IPS-15b (cell line): ENCODE measurements at regions not wholly inside any gene's neighbourhood (a gene's known extent, or its start where the extent isn't known, plus 50 kb on each side); places are given as distances from the start of the nearest gene placed in this dataset.

Experiments
- H3K27me3 ChIP-seq: one replicate; pipeline ENCODE4 v1.6.1; 2013; ENCODE audit warnings: low read length; ENCODE audit not compliant: control insufficient read depth, insufficient read depth
- H3K36me3 ChIP-seq: one replicate; pipeline ENCODE4 v1.6.1; 2013; ENCODE audit warnings: low read length; ENCODE audit not compliant: control insufficient read depth, insufficient read depth
- H3K4me1 ChIP-seq: one replicate; pipeline ENCODE4 v1.6.1; 2013; ENCODE audit warnings: mild to moderate bottlenecking, low read length; ENCODE audit not compliant: control insufficient read depth, insufficient read depth
- H3K4me3 ChIP-seq: one replicate; pipeline ENCODE4 v1.5.1; 2013; ENCODE audit warnings: low read depth, low read length
- H3K9ac ChIP-seq: one replicate; pipeline ENCODE4 v1.6.1; 2013; ENCODE audit warnings: low read depth, mild to moderate bottlenecking, low read length
- H3K9me3 ChIP-seq: one replicate; pipeline ENCODE4 v1.6.1; 2013; ENCODE audit warnings: mild to moderate bottlenecking, low read length; ENCODE audit not compliant: control insufficient read depth, insufficient read depth

DNA sequence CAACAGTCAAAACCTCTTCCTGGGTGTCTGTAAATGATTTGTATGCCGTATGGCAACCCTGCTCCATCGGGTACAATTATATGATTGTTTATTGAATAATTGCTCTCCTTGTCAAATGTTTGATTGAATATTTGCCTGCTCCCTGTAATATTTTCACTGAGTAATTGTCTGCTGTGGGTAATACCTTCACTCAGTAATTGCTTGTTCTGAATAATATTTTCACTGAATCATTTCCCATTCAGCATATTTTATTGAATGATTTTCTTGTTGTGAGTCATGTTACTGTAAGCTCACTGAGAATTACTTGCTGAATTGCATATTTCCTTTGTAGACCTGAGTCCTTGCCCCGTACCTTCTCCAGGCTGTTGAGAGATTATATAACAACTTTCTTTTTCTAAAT is 535.2 kb downstream of the METTL4 start:
- Histone ChIP-seq H3K27me3 (no peaks in the 10 kb centered on the region), H3K9me3 (no peaks in the 10 kb centered on the region), H3K36me3 (no peaks in the 10 kb centered on the region), H3K4me1 (no peaks in the 10 kb centered on the region), H3K9ac (no peak overlapping the region), H3K4me3 (no peak overlapping the region)

DNA sequence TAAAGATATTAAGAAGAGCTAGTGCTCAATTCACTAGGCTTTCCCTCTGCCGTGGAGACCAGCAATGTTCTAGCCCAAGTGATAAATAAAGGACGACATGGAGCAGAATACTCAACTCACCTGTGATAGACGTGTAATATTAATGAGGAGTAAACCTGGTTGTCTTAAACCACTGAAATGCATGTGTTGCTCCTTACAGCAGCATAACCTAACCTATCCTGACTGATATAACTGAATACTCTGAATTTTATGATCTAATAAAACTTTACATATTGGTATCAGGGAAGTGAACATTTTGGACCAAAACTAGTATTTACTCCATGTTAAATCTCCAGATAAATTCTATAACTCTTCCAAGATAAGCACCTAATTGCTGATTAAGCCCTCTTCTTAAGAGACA is 531.0 kb downstream of the METTL4 start:
- H3K9ac ChIP-seq: no peak overlapping the region
- no peaks in the 10 kb centered on the region for H3K4me1 ChIP-seq
- no peaks in the 10 kb centered on the region for H3K36me3 ChIP-seq
- no peak overlapping the region for H3K4me3 ChIP-seq
- H3K27me3 ChIP-seq: no peaks in the 10 kb centered on the region
- no peaks in the 10 kb centered on the region for H3K9me3 ChIP-seq

DNA sequence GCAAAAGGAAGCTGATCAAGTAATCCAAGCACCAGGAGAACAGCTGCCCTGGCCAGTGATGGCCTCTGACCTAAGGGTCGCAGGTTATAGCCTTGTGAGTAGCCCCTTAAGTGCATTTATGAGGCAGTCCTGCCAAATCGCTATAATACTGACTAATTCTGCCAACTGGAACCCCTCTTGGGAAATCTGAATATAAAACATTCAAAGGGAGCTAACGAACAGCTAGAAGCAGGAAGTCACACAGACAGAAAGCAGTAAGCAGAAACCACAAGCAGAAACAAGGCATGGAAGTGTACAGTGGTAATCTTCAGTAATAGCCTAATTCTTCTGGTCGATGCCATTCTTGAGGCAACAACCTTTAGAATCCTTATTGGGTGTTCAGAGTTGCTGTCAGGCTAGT is 521.3 kb downstream of the METTL4 start:
- Histone ChIP-seq H3K4me3 (no peak overlapping the region), H3K9ac (no peak overlapping the region), H3K27me3 (no peaks in the 10 kb centered on the region), H3K36me3 (no peaks in the 10 kb centered on the region), H3K4me1 (no peaks in the 10 kb centered on the region), H3K9me3 (no peaks in the 10 kb centered on the region)

DNA sequence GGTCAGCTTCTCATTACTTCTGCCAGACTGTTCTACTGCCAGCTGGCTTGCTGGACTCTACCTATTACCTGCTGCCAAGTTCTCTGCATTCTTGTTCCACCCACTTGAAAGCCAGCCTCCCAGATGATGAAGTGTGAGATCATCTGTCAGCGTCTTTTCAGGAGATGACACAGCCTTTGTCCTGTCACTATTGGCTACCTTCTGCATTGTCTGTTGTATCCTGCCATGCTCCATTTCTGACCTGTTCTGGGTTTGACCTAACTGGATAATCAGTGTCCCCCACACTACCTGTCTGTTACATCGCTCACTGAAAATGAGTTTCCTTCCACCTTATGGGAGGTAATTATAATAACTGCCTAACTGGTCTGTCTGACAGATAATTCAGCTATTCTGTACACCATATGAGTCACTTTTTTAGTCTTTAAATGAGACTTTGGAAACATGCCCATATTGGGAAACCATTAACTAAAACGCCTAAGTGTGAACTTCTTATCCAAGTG is 520.6 kb downstream of the METTL4 start:
- no peak overlapping the region for H3K4me3 ChIP-seq
- no peaks in the 10 kb centered on the region for H3K4me1 ChIP-seq
- H3K9ac ChIP-seq: no peak overlapping the region
- no peaks in the 10 kb centered on the region for H3K27me3 ChIP-seq
- no peaks in the 10 kb centered on the region for H3K36me3 ChIP-seq
- H3K9me3 ChIP-seq: no peaks in the 10 kb centered on the region

DNA sequence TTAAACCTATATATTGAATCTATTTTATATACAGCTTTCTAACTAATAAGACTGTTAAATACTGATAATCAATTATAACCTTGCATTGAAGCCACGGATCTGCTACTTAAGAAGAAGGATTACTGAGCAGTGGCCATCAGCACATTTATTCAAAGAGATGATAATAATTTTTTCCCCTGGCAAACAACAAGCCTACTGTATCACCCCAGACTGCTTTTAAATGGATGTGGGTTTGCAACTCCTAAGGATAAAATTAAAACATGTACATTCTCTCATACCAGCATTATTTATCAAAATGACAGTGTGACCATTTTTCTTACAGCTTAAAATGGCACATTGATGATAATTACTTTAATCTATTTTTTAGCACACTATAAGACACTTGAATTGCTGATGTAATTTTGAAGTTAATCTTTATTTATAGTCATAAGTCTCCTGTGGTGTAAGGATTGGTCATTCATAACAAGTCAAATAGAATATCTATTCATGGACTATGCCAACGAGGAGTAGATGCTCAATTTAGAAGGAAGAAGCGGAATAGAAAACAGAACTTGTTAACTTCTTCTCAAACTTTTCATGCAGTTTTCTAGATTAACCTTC is 517.7 kb downstream of the METTL4 start:
- Histone ChIP-seq H3K9ac (no peak overlapping the region), H3K4me3 (no peak overlapping the region), H3K36me3 (no peaks in the 10 kb centered on the region), H3K9me3 (no peaks in the 10 kb centered on the region), H3K4me1 (peaks cover 6% of the 10 kb centered on the region), H3K27me3 (no peaks in the 10 kb centered on the region)

DNA sequence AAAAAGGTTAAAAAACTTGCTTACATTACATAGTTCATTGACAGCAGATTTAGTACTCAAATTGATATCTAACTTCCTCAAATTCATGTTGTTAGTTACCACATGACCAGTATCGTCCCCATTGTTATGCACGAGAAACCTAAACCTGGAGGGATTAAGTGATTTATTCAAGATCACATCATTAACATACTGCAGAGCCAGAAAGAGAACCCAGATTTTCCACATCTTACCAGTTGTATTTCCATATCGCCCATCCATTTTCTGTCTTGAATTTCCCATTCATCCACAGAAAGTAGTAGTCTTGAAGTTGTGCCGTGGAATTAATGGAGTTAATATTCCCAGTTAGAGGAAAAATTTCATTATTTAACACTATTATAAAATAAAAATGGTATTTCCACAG is 512.0 kb downstream of the METTL4 start:
- H3K9me3 ChIP-seq: no peaks in the 10 kb centered on the region
- no peaks in the 10 kb centered on the region for H3K36me3 ChIP-seq
- H3K4me3 ChIP-seq: no peak overlapping the region
- H3K9ac ChIP-seq: no peak overlapping the region
- H3K27me3 ChIP-seq: no peaks in the 10 kb centered on the region
- peaks cover 6% of the 10 kb centered on the region for H3K4me1 ChIP-seq

DNA sequence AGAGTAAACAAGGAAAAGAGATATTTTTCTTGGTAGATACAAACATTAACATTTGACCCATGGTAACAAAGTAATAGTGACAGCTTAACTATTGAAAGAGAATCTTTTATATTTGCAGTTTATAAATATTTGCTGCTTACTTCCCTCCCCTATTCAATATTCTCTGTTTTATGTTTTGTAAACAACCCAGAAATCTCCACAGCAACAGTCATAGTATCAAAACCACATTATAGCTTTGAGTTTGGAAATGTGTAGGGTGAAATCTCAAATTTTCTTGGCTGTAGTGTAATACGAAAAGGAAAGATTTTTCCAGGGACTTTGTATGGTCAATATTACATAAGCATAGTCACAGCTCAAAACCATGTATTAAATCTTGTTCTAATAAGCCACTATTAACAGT is 511.2 kb downstream of the METTL4 start:
- H3K27me3 ChIP-seq: no peaks in the 10 kb centered on the region
- no peak overlapping the region for H3K4me3 ChIP-seq
- no peak overlapping the region for H3K9ac ChIP-seq
- H3K36me3 ChIP-seq: no peaks in the 10 kb centered on the region
- no peaks in the 10 kb centered on the region for H3K9me3 ChIP-seq
- peaks cover 6% of the 10 kb centered on the region for H3K4me1 ChIP-seq

DNA sequence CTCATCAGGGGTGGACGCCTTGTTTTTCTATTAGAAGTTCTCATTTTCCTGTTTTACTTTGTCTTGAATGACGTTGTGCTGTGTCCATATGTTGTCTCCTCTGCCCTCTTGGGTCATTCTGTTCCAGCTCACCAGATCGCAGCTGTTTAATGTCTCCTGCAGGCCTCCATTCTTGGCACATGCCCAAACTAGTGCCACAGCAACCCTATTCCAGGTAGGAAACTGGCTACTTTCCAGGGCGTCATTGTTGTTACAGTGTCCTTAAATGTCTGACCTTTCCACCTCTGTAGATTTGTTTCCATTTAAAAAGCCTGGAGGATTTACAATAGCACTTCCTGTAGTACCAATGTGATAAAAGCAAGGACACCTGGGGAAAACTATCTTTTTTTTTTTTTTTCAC is 500.7 kb downstream of the METTL4 start:
- Histone ChIP-seq H3K27me3 (no peaks in the 10 kb centered on the region), H3K36me3 (no peaks in the 10 kb centered on the region), H3K9me3 (no peaks in the 10 kb centered on the region), H3K9ac (no peak overlapping the region), H3K4me3 (no peak overlapping the region), H3K4me1 (no peaks in the 10 kb centered on the region)

DNA sequence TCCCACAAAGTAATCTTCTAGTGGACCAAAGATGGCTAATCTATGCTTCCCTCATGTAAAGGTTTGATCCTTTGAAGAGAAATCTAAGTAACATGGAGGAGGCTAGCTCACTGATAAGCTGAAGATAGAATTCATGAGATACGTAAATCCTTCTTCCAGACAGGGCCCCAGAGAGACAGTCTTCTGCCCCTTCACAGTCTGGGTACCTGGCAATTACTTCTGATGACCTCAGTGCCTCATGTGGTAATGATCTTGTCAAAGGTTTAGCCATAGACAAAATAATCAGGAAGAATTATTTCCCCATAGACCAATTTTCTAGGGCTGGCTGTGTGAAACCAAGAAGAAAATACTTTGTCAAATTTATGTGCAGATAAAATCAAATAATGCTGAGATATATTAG is 495.8 kb downstream of the METTL4 start:
- H3K4me1 ChIP-seq: no peaks in the 10 kb centered on the region
- H3K9ac ChIP-seq: no peak overlapping the region
- no peak overlapping the region for H3K4me3 ChIP-seq
- no peaks in the 10 kb centered on the region for H3K9me3 ChIP-seq
- no peaks in the 10 kb centered on the region for H3K36me3 ChIP-seq
- no peaks in the 10 kb centered on the region for H3K27me3 ChIP-seq

DNA sequence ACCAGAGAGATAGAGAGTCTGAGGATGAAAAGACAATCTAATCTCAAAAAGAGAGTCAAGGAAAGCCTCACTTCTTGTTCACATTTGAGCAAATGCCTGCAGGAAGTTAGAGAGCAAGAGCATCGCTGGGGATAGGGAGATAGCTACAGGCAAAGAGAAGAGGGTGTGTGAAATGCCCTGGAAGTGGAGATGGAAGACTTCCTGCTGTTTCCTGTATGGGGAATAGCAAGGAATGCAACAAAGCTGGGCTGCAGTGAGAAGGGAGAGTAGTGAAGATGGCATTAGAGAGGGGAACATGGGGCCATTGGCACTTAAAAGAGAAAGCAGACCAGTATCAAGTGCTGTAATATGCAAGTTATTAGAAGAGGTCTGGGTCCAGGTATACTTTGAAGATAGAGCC is 488.6 kb downstream of the METTL4 start:
- Histone ChIP-seq H3K4me3 (no peak overlapping the region), H3K4me1 (no peaks in the 10 kb centered on the region), H3K9me3 (no peaks in the 10 kb centered on the region), H3K36me3 (no peaks in the 10 kb centered on the region), H3K9ac (no peak overlapping the region), H3K27me3 (no peaks in the 10 kb centered on the region)

DNA sequence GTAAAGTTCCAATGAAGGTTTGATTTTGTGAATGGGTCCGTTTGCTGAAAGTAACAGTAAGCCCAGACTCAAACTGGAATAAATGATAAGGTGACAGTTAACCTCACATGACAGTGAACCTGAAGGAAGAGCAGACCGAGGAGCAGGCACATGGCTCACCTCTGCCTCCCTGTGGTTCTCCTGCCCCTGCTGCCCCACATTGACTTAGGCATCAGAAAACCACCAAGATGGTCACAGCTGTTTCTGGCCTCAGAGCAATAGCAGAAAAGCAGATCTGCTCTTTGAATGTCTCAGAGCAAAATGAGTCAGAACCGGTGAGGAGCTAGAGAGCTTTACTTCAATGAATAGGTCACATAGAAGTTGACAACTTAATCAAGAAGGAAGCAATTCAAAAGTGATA is 487.6 kb downstream of the METTL4 start:
- no peaks in the 10 kb centered on the region for H3K27me3 ChIP-seq

DNA sequence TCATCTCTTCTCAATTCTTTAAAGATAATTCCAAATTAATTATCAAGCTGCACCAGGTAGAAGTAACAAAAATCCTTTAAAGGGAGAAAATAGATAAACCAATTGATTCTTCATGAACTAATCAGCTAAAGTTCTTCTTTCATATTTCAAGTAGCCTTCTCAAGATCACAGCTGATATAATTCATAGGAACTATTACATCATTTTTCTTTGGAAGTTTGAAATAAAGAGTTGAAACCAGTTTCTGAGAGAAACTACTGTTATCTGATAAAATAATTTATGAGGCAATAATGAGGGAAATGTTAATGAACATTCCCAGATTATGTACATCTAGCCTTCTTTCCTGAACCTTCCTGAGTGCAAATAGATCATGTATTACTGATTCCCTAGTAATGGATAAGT is 484.9 kb downstream of the METTL4 start:
- Histone ChIP-seq H3K27me3 (no peaks in the 10 kb centered on the region), H3K4me1 (peaks cover under 1% of the 10 kb centered on the region), H3K4me3 (no peak overlapping the region), H3K36me3 (no peaks in the 10 kb centered on the region), H3K9me3 (no peaks in the 10 kb centered on the region), H3K9ac (no peak overlapping the region)

More for the DNA sequence above, 487.6 kb downstream of the METTL4 start:
- no peaks in the 10 kb centered on the region for H3K9me3 ChIP-seq
- H3K36me3 ChIP-seq: no peaks in the 10 kb centered on the region
- H3K4me3 ChIP-seq: no peak overlapping the region
- no peak overlapping the region for H3K9ac ChIP-seq
- no peaks in the 10 kb centered on the region for H3K4me1 ChIP-seq
